HG02642 (cell line): ENCODE measurements at regions not wholly inside any gene's neighbourhood (a gene's known extent, or its start where the extent isn't known, plus 50 kb on each side); places are given as distances from the start of the nearest gene placed in this dataset.

Source experiments
- ATAC-seq: cut with Tn5 transposase; IDR thresholded peaks from one replicate; pipeline ENCODE4 v1.9.1; 2021; ENCODE audit warnings: mild to moderate bottlenecking; ENCODE audit not compliant: unreplicated experiment, poor library complexity

DNA sequence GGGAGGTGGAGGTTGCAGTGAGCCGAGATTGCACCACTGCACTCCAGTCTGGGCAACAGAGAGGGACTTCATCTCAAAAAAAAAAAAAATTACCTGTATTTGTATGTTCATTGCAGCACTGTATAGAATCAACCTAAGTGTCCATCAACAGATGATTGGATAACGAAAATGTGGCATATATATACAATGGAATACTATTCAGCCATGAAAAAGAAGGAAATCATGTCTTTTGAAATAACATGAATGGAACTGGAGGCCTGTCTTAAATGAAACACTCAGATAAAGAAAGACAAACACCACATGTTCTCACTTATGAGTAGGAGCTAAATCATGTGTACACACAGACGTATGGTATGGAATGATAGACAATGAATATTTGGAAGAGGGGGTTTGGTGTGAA lies 59.4 kb upstream of the MEF2A start:
- ATAC-seq: no peak

DNA sequence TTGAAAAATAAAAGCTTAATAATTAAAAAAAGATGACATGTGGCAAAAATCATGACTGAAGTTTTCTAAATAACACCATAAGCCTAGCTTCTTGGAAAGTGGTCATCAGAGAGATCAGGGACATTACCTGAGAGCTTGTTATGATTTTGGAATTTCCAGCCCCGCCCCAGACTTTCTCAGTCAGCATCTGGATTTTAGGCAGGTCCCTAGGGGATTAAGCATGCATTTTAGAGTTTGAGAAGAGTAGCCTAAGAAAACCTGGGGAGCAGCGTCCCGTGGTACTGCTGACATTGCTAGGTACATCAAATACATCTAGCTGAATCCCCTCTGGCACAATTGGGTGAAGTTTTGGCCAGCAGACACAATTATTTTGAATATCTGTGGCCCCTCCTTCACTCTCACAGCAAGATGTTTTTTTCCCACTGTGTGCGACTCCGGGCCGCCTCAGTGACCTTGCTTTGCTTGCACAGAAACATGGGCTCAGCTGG lies 58.7 kb upstream of the MEF2A start:
- ATAC-seq: no peak

DNA sequence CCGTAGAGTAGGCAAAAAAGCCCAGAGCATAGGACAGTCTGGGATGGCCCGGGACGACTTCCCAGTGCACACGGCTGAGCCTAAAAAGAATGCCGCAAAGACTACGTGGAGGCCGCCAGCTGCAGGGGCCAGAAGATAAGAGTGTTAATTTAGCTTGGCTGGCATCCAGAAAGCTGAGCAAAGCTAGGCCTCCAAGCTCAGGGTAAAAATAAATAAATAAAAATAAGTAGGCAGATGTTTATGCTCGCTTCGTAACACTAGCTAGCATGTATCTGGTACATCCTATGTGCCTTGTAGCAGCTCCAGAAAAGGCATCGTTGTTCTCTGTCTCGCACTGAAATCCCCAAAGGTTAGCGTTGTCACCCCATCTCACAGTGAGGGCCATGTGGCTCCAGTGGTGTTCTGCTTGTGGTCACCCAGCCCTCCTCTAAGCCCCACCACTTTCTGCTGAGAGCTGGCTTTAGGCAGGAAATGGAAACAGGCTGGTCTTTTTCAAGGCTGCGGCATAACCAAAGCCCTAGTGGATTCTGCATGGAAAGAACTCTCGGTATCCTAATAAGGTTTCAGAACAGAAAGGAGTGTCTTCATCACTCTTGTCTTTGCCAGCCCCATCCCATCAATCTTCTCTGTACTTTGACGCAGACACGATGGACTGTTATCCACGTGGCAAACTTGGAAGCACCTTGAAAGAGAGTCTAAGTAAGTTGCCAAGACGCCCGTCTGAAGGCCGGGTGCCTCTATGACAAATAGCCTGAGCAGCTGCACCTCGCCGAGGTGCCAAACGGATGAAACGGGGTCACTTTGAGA lies 58.1 kb upstream of the MEF2A start:
- ATAC-seq: peak; percentile 24

DNA sequence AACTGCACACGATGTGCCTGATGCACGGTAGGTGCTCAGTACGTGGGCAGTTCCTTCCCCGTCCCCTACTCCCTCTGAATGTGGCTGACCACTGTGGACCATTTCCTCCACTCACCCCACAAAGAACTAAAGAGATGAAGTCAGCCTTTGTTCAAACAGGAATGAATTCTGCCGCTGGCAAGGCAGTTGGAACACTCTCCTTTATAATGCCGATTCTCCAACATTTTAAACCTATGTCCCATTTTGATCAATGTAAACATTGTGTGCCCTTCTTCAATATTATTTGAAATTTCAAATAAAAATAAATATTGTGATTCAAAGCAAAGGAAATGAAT lies 57.5 kb upstream of the MEF2A start:
- no peak for ATAC-seq

DNA sequence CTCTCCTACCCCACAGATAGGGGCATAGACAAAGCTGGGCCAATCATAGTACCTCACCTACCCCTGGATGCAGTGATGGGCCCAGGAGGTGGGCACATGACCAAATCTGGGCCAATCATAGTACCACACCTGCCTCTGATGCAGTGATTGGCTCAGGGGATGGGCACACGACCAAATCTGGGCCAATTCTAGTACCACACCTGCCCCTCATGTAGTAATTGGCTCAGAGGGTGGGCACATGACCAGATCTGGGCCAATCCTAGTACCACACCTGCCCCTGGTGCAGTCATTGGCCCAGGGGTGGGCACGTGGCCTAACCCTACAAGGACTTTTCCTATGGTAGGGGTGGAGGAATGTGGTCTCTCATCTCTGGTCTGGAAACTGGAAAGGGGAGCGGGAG lies 56.9 kb upstream of the MEF2A start:
- ATAC-seq: no peak

DNA sequence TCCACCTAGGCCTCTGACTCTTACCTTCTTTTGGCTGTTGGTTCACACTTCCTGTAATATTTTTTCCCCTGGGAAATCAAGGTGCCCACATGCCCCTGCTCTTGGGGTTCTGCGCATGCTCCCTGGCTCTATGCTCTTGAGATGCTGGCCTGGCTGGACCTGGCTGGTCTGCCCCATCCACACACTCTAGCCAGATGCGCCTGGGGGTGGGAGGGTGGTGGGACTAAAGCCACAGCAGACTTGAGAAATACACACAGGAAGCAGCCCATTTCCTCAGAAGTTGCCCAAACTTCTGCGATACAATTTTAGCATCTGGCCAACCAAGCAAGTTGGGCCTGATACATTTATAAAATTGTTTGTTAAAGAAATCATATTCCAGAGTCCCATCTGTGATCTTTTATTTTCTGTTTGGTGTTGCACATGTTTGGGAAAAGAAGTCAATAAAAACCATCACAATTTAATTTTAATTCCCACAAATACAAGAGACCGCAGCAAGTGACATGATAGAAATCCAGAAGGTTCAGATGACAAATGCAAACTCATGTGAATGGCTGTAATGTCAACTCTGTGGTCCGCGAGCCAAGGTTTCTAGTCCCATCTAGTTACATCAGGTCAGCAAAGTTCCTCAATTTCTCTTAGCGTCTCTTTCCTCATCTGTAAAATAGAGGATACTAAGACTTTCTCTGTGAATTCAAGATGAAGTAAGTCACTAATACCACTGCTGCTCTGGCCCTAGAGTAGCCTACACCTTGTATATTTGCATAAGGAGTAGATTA lies 55.9 kb upstream of the MEF2A start:
- ATAC-seq: no peak

DNA sequence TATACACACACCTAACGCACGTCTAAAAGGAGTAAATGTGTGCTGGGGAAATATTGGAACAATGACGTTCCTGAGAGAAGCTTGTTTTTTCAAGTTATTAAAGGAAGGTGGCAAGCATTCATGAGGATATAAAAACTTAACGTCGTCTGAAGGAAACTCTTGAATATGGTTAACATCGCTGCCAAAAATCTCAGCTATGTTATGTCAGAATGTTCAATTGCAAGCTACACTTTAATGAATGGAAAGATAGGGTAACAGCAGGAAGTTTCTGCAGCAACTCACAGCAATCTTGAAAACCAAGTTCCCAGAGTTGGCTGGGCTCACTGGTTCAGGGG lies 54.3 kb upstream of the MEF2A start:
- no peak for ATAC-seq

DNA sequence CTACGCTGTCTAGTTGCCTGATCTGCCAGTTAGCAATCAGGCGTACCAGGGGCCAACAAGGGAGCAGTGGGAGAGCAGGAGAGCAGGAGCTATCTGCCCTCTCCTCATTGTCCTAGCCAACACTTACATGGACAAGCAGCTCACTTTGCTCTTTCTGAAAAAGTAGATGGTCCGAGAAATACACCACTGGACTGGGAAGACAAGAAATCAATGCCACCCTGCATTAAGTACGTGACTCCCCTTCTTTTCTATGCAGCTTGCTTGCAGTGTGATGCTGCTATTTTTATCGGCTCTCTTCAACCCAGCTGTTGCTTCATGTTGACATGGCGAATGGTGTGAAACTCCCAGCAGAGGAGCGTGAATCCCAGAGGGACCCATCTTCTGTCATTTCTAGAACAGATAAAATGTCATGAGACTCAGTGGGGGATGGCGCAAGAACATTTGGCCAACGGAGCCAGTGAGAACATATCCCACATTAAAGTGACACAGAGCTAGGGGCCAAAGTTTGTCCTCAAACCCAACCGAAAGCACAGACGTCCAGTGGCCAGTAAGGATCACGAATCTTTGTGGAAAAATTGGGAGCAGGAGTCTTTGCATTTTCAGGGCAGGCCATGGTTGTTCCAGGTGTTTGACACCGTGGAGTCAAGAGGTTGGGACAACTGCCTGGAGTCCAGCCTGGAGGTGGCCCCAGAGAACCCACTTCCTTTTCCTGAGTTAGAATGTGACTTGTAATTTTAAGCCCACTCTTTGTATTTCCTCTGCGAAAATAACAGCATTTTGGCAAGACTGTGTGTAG lies 53.7 kb upstream of the MEF2A start:
- ATAC-seq: peak; percentile 71

DNA sequence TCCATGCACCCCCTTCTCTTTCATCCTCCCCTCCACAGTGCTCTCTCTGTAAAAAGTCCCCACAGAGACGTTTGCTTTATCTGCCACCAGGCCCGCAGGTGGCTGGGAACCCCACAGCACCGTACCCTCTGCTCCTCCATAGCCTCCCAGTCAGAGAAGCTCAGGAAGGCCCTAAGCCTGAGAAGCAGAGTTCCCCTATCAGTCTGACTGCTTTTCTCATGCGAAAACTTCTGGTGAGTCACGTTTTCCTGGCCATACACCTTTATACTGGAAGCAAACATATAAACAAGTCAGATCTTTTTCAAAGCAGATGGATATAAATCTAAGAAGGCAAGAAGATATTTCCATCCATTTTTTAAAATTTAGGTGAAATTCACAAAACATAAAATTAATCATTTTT lies 51.5 kb upstream of the MEF2A start:
- ATAC-seq: no peak
